Fibroblast of skin of back (primary cell): ENCODE measurements at regions not wholly inside any gene's neighbourhood (a gene's known extent, or its start where the extent isn't known, plus 50 kb on each side); places are given as distances from the start of the nearest gene placed in this dataset.
"Not testable (repeated sequence)": the region's sequence is repeated elsewhere in the genome, so short reads cannot be mapped to it uniquely, and the experiment has no call there.

ENCODE experiments used
- DNase-seq: peaks from one replicate; pipeline ENCODE4 v3.0.0-alpha.2; 2013

DNA sequence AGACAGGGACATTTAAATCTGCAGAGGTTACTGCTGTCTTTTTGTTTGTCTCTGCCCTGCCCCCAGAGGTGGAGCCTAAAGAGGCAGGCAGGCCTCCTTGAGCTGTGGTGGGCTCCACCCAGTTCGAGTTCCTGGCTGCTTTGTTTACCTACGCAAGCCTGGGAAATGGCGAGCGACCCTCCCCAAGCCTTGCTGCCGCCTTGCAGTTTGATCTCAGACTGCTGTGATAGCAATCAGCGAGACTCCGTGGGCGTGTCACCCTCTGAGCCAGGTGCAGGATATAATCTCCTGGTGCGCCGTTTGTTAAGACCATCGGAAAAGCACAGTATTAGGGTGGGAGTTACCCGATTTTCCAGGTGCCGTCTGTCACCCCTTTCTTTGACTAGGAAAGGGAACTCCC, 93.3 kb downstream of the ANKRD30BL start:
- not testable (repeated sequence) for DNase-seq

DNA sequence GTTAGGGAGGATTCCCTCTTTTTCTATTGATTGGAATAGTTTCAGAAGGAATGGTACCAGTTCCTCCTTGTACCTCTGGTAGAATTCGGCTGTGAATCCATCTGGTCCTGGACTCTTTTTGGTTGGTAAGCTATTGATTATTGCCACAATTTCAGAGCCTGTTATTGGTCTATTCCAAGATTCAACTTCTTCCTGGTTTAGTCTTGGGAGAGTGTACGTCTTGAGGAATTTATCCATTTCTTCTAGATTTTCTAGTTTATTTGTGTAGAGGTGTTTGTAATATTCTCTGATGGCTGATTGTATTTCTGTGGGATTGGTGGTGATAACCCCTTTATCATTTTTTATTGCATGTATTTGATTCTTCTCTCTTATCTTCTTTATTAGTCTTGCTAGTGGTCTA, 96.4 kb downstream of the ANKRD30BL start:
- not testable (repeated sequence) for DNase-seq

DNA sequence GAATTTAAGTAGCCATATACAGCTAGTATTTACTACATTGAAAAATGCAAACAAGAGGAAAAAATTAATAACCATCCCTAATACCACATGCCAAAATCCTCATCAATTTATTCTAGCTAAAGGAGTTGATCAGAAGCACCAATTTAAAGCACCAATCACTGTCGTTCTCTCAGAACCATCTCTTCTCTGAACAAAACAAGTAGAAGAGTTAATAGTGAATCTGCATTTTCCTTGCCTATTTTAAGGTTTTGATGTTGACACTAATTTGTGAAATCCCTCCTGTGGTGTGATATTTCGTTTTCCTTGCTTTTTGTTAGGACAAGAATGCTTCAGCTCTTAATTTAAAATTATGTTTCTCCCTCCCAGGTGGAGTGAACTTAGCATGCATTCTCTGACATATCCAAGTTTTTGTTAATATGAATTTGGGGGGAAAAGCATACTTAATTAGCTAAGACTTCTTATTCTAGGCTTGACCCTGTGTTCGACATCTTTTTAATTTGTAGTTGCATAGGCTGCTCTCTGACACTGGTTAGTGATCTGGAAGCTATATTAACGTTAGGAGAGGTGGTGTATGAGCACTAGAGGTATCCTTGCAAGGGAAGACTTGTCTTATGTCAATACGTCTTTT, 122.0 kb downstream of the ANKRD30BL start:
- DNase-seq: not testable (repeated sequence)

DNA sequence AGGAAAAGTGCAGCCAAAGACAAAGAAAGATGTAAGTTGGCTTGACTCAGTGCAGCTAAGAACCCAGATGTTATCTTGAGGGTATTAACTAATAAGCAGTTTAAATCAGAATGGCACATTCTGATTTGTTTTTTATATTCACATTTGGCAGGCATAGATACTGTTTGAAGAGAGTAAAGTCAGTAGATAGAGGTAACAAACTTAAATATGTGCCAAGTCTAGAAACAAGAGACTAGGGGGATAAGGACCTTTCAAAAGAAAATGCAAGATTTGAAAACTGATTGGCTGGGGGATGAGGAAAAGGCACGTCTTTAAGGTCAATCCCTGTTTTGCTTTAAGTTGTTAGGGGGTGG, 122.9 kb downstream of the ANKRD30BL start:
- not testable (repeated sequence) for DNase-seq

DNA sequence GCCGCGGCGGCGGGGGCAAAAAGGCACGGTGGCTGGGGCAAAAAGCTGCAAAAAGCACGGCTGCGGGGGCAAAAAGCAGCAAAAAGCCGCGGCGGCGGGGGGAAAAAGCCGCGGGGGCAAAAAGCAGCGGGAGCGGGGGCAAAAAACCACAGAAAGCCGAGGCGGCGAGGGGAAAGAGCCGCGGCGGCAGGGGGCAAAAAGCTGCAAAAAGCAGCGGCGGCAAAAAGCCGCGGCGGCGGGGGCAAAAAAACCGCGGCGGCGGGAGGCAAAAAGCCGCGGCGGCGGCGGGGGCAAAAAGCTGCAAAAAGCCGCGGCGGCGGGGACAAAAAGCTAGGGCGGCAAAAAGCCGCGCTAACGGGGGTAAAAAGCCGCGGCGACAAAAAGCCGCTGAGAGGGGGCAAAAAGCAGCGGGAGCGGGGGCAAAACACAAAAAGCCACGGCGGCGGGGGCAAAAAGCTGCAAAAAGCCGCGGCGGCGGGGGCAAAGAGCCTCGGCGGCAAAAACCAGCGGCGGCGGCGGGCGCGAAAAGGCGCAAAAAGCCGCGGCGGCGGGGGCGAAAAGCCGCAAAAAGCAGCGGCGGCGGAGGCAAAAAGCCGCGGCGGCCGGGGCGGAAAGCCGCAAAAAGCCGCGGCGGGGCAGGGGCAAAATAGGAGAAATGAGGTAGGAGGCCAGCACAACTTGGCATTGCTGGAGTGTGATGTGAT, 123.4 kb downstream of the ANKRD30BL start:
- DNase-seq: peak; percentile 4

DNA sequence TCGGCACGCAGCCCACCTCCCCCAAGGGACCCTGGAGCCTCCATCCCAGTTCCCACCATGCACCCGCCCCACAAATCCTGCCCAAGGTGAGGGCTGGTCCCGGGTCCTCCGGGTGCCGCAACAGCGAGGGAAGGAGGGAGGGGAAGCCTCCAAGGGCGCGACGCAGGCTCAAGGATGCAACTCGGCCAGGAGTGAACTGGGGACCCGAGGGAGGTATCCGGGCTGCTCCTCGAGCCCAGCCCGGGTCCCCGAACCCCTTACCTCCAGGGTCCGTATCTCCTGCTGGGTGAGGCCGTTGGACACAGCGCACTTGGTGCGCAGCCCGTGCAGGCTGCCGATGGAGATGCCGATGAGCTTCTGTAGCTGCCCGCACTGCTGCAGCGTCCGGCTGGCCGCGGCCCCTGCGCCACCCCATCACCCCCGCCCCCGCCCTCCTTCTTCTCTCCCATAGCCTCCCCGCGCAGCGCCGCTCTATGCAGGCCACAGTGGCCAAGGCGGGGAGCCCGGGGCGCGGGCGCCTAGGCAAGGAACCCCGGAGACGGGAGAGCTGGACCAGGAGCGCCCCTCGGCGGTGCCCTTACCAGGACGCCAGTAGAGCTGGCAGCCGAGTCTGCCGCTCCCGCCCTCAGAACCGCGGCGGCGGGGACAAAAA, 124.1 kb downstream of the ANKRD30BL start:
- peak; percentile 5 for DNase-seq

DNA sequence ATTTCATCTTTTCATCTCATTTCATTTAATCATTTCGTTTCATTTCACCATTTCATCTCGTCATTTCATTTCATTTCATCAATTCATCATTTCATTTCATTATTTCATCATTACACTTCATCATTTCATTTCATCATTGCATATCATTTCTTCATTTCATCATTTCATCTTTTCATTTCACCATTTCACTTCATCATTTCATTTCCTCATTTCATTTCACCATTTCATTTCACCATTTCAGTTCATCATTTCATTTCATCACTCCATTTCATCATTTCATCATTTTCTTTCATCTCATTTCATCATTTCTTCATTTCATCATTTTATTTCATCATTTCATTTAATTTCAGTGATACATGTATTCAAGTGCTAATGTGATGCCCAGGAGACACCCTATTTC, 127.1 kb downstream of the ANKRD30BL start:
- DNase-seq: no peak

DNA sequence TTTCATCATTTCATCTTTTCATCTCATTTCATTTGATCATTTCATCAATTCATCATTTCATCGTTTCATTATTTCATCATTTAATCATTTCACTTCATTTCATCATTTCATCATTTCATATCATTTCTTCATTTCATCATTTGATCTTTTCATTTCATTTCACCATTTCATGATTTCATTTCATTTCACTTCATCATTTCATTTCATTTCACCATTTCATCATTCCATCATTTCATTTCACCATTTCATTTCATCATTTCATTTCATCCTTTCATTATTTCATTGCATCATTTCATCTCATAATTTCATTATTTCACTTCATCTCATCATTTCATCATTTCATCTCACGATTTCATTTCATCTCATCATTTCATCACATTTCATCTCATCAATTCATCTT, 127.8 kb downstream of the ANKRD30BL start:
- DNase-seq: no peak

DNA sequence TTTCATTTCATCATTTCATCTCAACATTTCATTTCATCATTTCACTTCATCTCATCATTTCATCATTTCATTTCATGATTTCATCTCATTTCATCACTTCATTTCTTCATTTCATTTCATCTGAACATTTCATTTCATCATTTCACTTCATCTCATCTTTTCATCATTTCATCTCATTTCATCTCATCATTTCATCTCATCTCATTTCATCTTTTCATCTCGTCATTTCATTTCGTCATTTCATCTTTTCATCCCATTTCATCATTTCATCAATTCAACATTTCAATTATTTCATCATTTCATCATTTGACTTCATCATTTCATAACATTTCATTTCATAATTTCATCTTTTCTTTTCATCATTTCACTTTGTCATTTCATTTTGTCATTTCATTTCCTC, 128.4 kb downstream of the ANKRD30BL start:
- no peak for DNase-seq

DNA sequence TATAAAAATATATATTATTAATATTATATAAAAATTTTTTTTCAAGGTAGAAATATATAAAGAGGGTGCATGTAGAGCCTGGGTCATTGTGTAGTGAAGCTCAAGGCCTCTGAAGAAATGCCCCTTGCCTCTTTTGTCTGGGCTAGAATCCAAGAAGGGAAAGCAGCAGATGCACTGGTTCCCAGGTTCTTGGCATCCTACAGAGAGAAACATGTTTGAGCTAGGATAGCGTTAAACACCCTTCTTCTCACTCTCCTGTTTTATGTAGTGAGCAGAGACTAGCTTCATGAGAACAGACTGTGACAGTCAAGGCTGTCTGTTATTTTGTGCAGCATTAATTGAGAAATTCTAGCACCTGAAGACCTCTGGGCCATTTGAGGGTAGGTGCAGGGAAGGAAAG, 149.7 kb downstream of the ANKRD30BL start:
- DNase-seq: not testable (repeated sequence)

DNA sequence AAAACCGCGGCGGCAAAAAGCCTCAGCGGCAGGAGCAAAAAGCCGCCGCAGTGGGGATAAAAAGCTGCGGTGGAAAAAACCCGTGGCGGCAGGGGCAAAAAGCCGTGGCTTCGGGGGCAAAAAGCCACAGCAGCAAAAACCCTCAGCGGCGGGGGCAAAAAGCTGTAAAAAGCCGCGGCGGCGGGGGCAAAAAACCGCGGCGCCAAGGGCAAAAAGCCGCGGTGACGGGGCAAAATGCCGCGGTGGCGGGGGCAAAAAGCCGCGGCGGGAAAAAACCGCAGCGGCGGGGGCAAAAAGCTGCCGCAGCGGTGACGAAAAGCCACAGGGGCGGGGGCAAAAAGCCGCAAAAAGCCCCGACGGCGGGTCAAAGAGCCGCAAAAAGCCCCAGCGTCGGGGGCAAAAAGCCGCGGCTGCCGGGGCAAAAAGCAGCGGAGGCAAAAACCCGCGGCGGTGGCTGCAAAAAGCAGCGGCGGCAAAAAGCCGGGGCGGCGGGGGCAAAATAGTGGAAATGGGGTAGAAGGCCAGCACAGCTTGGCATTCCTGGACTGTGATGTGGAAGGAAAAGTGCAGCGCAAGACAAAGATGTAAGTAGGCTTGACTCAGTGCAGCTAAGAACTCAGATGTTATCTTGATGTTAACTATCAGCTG, 151.8 kb downstream of the ANKRD30BL start:
- DNase-seq: no peak

DNA sequence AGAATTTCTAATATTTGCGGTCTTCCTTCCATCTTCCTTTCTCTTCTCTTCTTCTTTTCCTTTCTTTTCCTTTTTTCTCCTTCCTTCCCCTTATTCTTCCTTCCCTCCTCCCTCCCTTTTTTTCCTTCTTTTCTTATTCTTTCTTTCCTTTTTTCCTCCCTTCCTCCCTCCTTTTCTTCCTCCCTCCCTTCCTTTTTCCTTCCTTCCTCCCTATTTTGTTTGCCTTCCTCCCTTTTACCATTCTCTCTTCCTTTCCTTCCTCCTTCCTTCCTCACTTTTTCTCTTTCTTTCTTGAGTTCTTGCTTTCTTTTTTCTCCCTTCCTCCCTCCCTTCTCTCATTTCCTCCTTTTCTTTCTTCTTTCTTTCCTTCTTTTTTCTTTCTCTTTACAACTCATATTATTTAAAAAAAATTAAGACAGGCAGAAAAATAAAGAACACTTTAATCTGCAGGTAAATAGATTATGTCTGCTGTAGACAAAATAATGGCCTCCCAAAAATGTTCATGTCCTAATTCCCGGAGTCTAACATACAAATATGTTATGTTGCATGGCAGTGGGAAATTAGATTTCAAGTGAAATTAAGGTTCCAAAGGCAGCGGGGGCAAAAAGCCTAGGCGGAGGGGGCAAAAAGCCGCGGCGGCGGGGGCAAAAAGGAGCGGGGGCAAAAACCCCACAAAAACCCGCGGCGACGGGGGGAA, 152.4 kb downstream of the ANKRD30BL start:
- no peak for DNase-seq

DNA sequence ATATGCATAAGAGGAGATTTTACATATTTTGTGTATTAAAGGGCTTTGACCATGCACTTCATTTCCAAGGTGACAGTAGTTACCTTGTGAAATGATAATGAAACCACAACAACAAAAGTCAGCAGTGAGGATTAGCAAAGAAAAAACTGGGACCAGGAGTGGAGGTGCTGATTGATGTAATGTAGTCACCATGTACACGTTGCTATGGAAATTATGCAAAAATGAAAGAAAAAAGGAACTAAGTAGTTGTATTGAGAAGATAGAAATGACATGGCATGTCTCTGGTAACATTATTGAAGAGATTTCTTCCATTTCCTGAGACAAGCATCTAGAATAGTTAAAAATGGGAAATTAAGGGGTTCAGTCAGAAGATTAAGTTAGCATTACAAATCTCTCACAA, 171.0 kb downstream of the ANKRD30BL start:
- DNase-seq: not testable (repeated sequence)

DNA sequence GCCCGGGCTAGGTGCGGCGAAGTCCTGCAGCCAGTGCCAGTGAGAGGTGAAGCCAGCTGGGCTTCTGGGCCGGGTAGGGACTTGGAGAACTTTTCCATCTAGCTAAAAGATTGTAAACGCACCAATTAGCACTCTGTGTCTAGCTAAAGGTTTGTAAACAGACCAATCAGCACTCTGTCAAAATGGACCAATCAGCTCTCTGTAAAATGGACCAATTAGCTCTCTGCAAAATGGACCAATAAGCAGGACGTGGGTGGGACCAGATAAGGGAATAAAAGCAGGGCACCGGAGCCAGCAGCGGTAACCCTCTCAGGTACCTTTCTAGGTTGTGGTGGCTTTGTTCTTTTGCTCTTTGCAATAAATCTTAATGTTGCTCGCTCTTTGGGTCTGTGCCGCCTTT, 195.1 kb downstream of the ANKRD30BL start:
- not testable (repeated sequence) for DNase-seq

DNA sequence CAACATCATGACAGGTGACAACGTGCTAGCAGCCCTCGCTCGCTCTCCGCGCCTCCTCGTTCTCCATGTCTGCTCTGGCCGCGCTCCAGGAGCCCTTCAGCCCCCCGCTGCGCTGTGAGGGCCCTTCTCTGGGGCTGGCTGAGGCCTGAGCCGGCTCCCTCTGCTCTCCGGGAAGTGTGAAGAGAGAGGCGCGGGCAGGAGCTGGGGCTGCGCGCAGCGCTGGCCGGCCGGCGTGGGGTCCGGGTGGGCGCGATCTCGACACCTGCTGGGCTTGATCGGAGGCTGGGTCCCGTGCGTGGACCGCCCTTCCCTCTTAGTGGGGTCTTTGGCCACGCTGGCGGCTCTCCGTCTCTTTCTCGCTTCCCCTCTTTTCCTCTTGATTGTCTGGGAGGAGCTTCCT, 195.5 kb downstream of the ANKRD30BL start:
- no peak for DNase-seq

DNA sequence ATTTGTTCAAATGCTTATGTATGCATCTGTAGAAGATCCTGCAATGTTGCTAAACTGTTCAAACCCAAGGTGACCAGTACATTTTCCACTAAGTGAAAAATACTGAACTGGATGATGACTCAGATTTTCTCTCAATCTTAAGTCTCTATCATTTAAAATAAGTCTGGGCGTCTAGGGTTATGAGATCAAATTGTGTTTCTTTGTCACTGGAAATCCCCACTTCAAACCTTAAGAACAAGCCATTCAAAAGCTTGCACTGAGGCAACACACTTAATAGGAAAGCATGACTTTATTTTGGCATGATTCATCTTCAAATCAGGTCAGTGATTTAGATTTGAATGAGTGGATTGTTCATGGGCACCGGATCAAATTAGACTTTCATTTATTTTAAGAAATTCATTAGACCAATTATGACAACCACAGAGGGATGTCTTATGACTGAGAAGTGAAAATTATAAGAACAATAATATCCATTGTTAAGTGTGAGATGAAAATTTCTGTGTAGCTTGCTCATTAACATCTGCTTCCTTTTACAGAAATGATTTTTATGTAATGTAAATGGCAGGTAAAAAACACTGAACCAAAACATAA, 203.6 kb downstream of the ANKRD30BL start:
- DNase-seq: not testable (repeated sequence)

DNA sequence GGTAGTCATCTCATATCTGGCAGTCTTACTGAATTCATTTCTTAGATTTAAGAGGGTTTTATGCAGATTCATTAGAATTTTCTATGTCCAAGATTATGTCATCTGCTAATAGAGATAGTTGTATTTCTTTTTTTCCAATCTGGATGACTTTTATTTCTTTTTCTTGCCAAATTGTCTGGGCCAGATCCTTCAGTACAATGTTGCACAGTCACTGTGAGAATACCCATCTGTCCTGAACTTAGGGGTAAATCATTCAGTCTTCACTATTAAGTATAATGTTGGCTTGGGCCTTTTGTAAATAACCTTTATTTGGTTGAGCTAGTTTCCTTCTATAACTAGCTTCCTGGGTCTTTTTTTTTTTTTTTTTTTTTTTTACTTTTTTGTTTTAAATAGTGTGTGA, 213.1 kb downstream of the ANKRD30BL start:
- not testable (repeated sequence) for DNase-seq

DNA sequence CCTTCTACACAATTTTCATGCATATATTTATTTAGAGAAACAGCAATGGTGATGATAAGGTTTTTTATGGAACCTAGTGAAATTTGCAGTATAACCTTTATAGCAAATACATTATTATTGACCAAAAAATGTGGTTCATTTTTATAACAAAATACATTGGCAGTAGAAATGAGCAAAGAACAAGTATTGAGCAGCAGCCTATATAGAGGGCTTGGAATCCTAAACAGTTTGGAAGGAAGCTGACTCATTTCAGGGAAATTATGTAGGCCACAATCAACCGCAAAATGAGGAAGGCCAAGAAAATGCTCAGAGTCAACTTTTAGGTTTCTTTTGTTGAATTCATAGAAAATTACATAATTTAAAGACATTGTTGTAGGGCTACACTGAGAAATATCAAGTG, 238.5 kb downstream of the ANKRD30BL start:
- peak; percentile 42 for DNase-seq

DNA sequence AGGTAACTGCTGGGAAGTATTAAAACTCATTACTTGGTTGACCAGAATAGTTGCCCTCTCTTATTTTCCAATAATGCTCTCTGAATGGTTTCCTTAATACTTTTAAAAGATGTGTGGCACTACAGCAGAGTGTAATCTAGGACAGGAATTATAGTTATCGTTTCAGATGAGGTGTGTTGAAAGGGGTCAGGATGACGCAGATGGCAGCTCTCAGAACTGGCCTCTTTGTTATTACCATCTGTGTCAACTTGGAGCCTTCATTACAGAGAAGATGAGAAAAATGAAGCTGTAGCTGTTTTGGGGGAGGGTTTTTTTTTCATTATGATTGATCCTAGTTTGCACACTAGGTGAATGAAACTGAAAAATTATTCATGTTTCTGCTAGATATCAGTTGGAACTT, 238.9 kb downstream of the ANKRD30BL start:
- DNase-seq: peak; percentile 8
